Skeletal muscle tissue (tissue), 3 donors: ENCODE measurements at regions not wholly inside any gene's neighbourhood (a gene's known extent, or its start where the extent isn't known, plus 50 kb on each side); places are given as distances from the start of the nearest gene placed in this dataset.

Experiments
- H3K27ac ChIP-seq: one replicate; pipeline ENCODE4 v1.7.0; 2013; ENCODE audit warnings: mild to moderate bottlenecking, low read depth, low read length, inconsistent platforms
- H3K27me3 ChIP-seq, 3 donors: one replicate each; pipeline ENCODE4 v1.7.0; 2013; ENCODE audit warnings: low read length in 3 of 3; ENCODE audit not compliant: control insufficient read depth in 3 of 3, insufficient read depth in 3 of 3
- H3K36me3 ChIP-seq, 3 donors: one replicate each; pipeline ENCODE4 v1.7.0; 2013; ENCODE audit warnings: low read length in 3 of 3; ENCODE audit not compliant: control insufficient read depth in 3 of 3, insufficient read depth in 3 of 3
- H3K4me1 ChIP-seq, 3 donors: one replicate each; pipeline ENCODE4 v1.7.0; 2013; ENCODE audit warnings: low read length in 3 of 3, mild to moderate bottlenecking in 3 of 3; ENCODE audit not compliant: control insufficient read depth in 3 of 3, insufficient read depth in 3 of 3
- H3K4me3 ChIP-seq, 3 donors: one replicate each; pipeline ENCODE4 v1.7.0; 2013; ENCODE audit warnings: low read length in 3 of 3
- H3K9ac ChIP-seq, 3 donors: one replicate each; pipeline ENCODE4 v1.7.0; 2013; ENCODE audit warnings: low read length in 3 of 3, mild to moderate bottlenecking in 3 of 3, moderate library complexity in 2 of 3, low read depth in 1 of 3
- H3K9me3 ChIP-seq, 3 donors: one replicate each; pipeline ENCODE4 v1.7.0; 2013; ENCODE audit warnings: low read length in 3 of 3; ENCODE audit not compliant: control insufficient read depth in 3 of 3
- donor health status: Osteomylitis.

- Histone ChIP-seq H3K27ac (no peak overlapping the region), H3K4me1 (no peaks in the 10 kb centered on the region), H3K27me3 (peaks cover 4 to 22% (median 16%) of the 10 kb centered on the region in 3 donors), H3K4me3 (no peak overlapping the region), H3K9me3 (peaks cover 0 to 2% (median 0%) of the 10 kb centered on the region in 3 donors), H3K36me3 (no peaks in the 10 kb centered on the region), H3K9ac (no peak overlapping the region)
These were observed 719.6 kb downstream of the BRD1 start for GRCh38 chr22:49107961-49108530.

- H3K9ac ChIP-seq = no peak overlapping the region
- H3K9me3 ChIP-seq = peaks cover 0 to 2% (median 0%) of the 10 kb centered on the region in 3 donors
- no peak overlapping the region for H3K27ac ChIP-seq
- no peak overlapping the region for H3K4me3 ChIP-seq
- H3K27me3 ChIP-seq = peaks cover 4 to 18% (median 16%) of the 10 kb centered on the region in 3 donors
- no peaks in the 10 kb centered on the region for H3K4me1 ChIP-seq
- no peaks in the 10 kb centered on the region for H3K36me3 ChIP-seq
These were observed 720.1 kb downstream of the BRD1 start for GRCh38 chr22:49107561-49107960.

- H3K9me3 ChIP-seq = peaks cover 0 to 2% (median 0%) of the 10 kb centered on the region in 3 donors
- no peak overlapping the region for H3K27ac ChIP-seq
- peaks cover 4 to 22% (median 16%) of the 10 kb centered on the region in 3 donors for H3K27me3 ChIP-seq
- H3K4me3 ChIP-seq = no peak overlapping the region
- H3K36me3 ChIP-seq = no peaks in the 10 kb centered on the region
- no peak overlapping the region for H3K9ac ChIP-seq
- H3K4me1 ChIP-seq = no peaks in the 10 kb centered on the region
These were observed 720.9 kb downstream of the BRD1 start for GRCh38 chr22:49106842-49107152.

- no peaks in the 10 kb centered on the region for H3K36me3 ChIP-seq
- H3K27ac ChIP-seq = no peak overlapping the region
- no peak overlapping the region for H3K4me3 ChIP-seq
- peaks cover 0 to 2% (median 0%) of the 10 kb centered on the region in 3 donors for H3K9me3 ChIP-seq
- no peak overlapping the region for H3K9ac ChIP-seq
- H3K4me1 ChIP-seq = no peaks in the 10 kb centered on the region
- H3K27me3 ChIP-seq = peaks cover 4 to 25% (median 17%) of the 10 kb centered on the region in 3 donors
These were observed 721.4 kb downstream of the BRD1 start for GRCh38 chr22:49106096-49106841.

GRCh38 chr22:49104434-49104833, 723.2 kb downstream of the BRD1 start:
- no peaks in the 10 kb centered on the region for H3K36me3 ChIP-seq
- peaks cover 12 to 38% (median 32%) of the 10 kb centered on the region in 3 donors for H3K27me3 ChIP-seq

GRCh38 chr22:49103314-49104059, 724.2 kb downstream of the BRD1 start:
- peaks cover 12 to 43% (median 35%) of the 10 kb centered on the region in 3 donors for H3K27me3 ChIP-seq

More at GRCh38 chr22:49104434-49104833, 723.2 kb downstream of the BRD1 start:
- Histone ChIP-seq H3K9me3 (peaks cover 0 to 2% (median 0%) of the 10 kb centered on the region in 3 donors), H3K4me1 (no peaks in the 10 kb centered on the region), H3K9ac (no peak overlapping the region), H3K4me3 (no peak overlapping the region), H3K27ac (no peak overlapping the region)

GRCh38 chr22:49102367-49102766, 725.3 kb downstream of the BRD1 start:
- Histone ChIP-seq H3K27me3 (peaks cover 18 to 44% (median 36%) of the 10 kb centered on the region in 3 donors), H3K9ac (no peak overlapping the region), H3K36me3 (no peaks in the 10 kb centered on the region), H3K9me3 (peaks cover 0 to 2% (median 0%) of the 10 kb centered on the region in 3 donors), H3K4me1 (no peaks in the 10 kb centered on the region), H3K27ac (no peak overlapping the region), H3K4me3 (no peak overlapping the region)

More at GRCh38 chr22:49103314-49104059, 724.2 kb downstream of the BRD1 start:
- Histone ChIP-seq H3K9me3 (peaks cover 0 to 2% (median 0%) of the 10 kb centered on the region in 3 donors), H3K36me3 (no peaks in the 10 kb centered on the region), H3K4me3 (no peak overlapping the region), H3K9ac (no peak overlapping the region), H3K4me1 (no peaks in the 10 kb centered on the region), H3K27ac (no peak overlapping the region)

GRCh38 chr22:49101873-49102272, 725.8 kb downstream of the BRD1 start:
- Histone ChIP-seq H3K9ac (no peak overlapping the region), H3K4me3 (no peak overlapping the region), H3K36me3 (no peaks in the 10 kb centered on the region), H3K9me3 (peaks cover 0 to 2% (median 0%) of the 10 kb centered on the region in 3 donors), H3K4me1 (no peaks in the 10 kb centered on the region), H3K27ac (no peak overlapping the region), H3K27me3 (peaks cover 18 to 45% (median 36%) of the 10 kb centered on the region in 3 donors)

GRCh38 chr22:49101225-49101624, 726.4 kb downstream of the BRD1 start:
- Histone ChIP-seq H3K9ac (no peak overlapping the region), H3K27ac (no peak overlapping the region), H3K9me3 (peaks cover 0 to 2% (median 0%) of the 10 kb centered on the region in 3 donors), H3K27me3 (peaks cover 18 to 43% (median 35%) of the 10 kb centered on the region in 3 donors), H3K4me1 (no peaks in the 10 kb centered on the region), H3K36me3 (no peaks in the 10 kb centered on the region), H3K4me3 (no peak overlapping the region)
